ENCODE measurements at regions not wholly inside any gene's neighbourhood (a gene's known extent, or its start where the extent isn't known, plus 50 kb on each side); places are given as distances from the start of the nearest gene placed in this dataset.
"Not testable (repeated sequence)": the region's sequence is repeated elsewhere in the genome, so short reads cannot be mapped to it uniquely, and the experiment has no call there.

DNA sequence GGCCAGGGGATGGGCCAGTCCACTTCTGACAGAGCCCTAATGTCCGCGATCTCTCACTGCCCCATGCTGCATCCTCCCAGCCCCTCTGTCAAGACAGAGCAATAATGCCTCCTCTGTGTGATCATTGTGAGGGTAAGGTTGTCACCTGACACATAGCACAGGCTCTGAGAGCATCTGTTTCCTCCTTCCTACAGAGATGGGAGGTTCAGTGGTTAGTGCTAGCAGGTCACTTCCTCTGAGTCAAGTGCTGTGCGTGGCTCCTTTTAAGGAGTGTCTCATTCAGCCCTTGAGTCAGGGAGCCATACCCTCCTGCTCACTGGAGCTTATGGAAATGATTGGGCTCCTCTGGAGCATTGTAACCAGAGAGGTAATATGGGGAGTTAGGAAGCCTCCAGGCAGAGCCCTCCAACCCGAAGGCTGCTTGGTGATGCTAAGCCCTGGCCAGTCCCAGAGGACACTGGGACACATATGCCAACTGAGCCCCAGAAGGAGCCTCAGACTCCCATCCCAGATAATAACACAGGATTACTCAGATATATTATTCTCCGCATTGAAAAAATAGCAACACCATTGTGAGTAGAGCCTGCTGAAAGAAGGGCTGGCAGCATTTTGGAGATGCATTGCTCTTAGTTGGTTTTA lies 189.0 kb downstream of the GALNT1 start:
- DNase-seq (ENCODE audit: low read depth), result no peak

DNA sequence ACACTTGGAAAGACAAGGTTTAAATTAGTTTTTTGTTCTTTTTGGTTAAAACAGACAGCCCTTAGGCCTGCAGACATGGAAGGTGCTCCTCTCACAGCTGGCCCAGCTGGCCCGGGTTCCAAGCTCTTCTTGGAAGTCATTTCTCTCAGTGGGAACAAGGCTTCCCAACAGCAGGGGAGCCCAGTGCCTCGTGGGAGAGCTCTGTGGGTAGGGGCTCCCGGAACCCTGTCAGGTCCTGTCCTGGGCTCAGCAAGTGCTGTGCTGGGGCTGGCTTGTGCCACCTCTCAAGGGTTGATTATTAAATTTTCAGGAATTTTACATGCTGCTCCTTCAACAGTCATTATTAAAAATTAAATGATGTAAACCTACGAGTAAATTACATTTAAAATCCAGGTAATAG lies 189.6 kb downstream of the GALNT1 start:
- DNase-seq (ENCODE audit: low read depth), result no peak

DNA sequence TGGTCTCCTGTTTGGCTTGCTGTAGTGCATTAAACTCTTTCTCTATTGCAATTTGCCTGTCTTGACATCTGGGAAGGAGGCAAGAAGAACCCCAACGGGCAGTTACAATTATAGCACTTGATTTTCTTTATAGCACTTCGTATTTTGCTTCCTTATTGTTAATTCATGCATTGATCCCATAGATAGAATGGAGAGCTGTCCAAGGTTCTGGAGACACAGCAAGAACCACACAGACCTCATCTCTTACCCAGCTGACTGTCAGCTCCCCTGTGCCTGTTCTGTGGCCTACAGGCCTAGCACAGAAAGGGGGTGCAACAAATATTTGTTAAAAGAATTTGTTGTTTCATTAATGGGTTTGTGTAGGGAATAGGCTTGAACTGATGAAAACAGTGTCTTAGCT lies 194.3 kb downstream of the GALNT1 start:
- DNase-seq (ENCODE audit: low read depth), result peak; percentile 15

DNA sequence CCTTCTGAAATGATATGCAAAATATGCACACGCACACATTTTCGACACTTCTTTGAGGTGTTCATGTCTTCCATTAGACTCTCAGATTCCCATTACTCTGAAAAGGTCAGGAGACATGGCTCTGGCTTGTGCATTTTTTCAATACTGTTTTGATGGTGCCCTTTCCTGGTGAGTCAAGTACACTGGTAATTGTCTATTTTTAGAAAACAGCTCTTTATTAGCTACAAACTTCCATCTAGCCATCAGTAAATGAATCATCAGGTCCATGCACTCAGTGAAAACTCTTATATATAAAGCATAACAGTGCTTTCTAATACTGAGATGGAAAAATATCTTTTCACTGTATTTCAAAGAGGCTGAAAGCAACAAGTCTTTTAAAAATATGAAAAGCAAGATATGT lies 194.9 kb downstream of the GALNT1 start:
- DNase-seq (ENCODE audit: low read depth), result no peak

DNA sequence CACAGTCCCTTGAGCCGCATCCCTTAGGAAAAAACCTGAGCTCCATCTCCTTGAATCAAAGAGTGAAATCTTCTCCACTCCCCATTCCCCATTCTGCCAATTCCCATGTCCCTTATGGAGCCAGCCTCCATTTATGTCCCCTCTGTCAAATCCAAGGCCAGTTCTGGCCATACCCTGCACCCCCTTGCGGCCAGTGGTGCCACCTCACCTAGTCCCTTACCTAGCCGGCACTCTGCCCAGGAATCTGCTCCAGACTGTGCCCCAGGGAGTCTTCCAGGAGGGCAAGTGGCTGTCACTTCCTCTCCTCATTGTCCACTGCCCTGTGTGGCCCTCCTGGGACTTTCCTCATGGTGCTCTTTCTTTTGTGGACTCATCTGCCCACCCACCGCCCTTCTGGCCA lies 195.4 kb upstream of the RMP24 start:
- DNase-seq (ENCODE audit: low read depth), result no peak

DNA sequence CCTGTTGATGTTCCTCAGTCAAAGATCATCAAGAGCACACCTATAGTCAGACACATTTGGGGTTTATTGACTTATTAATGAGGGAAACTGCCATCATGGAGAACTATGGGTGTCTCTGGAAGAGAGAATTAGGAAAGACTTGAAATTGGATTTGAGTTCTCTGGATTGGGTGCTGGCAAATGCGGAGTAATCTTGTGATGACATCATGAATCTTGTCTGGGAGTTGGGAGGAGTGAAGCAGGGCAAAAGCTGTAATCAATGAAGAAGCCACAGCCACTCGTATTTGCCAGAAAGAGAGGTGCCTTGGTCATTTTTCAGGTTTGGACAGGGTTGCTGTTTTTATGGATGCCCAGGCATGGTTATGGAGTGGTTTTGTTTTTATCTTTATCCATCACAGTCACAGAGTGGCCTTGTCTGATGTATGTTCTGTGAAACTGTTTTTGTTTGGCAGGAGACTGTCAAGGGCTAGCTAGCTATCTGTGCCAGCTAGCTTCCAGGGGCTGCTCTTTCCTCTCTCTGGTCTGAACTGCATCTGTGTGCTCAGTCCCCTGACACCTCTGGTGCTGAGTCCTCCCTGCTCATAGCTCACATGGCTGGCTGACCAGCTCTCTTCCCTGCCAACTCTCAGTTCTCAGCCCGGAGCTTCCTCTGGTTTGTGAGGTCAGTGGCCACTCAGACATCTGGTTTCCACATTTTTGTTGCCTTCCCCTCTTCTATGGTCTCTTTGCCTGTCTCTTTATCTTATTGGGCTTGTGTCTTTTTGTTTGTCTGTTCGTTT lies 193.4 kb upstream of the RMP24 start:
- no peak for DNase-seq (ENCODE audit: low read depth)

DNA sequence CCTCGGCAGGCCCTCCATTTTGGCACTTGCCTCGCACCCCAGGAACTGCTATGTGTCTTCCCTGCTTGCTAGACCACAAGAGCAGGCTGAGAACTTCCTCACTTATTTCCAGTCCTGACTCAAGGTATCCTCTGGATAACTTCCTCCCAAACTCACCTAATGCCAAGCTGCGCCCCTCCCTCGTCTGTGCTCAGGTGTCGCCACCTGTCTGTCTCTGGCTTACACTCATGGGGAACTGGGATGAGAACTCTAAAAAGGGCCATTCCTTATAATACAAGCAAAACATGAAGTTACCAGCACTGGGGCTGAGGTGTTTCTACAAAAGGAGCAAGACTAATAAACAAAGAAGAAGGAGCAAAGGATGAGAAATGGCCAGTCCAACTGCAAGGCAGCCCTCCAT lies 191.5 kb upstream of the RMP24 start:
- no peak for DNase-seq (ENCODE audit: low read depth)

DNA sequence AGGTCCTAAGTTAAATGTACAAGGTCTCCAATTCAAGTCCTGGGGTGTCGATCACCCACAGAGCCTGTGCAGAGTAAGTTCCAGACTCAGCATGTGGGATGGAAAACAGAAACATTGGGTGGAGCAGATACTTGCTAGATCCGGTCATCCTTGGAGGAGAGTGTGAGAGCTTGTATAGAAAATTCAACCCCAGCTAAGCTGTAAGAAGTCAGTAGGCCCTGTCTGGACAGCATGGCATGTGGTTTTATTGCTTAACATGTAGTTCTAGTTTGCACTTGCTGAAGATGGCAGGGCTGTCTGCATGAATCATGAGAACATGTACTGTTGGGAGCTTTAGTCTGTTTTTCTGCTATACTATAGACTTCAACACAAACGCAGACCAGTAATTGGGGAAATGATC lies 189.6 kb upstream of the RMP24 start:
- DNase-seq (ENCODE audit: low read depth), result no peak

DNA sequence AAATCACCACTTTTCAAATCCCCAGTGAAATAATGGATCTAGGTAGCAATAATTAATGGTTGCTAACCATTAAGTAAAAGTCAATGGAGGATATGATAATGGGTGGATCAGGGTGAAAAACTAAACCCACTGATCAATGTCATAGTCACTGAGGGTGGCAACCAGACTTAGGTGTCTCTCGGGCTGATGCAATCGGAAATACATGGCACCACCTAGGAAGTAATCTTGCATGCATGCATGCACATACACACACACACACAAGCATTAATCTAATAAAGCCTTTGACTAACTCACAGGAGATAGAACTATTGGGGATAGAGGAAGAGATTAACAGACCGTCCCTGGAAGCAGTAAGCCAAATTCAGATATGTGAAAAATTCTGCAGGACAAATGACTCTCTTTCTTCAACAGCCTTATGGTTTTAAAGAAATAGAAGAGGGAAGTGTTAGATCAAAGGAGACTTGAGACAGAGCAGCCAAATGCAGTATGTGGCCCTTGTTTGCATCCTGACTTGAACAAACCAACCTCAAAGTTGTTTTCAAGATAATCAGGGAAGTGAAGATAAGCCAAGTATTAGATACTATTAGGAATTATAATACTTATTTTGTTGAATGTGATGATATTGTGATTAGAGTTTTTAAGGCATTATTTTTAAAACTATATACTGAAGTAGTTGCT lies 186.0 kb upstream of the RMP24 start:
- no peak for DNase-seq (ENCODE audit: low read depth)

DNA sequence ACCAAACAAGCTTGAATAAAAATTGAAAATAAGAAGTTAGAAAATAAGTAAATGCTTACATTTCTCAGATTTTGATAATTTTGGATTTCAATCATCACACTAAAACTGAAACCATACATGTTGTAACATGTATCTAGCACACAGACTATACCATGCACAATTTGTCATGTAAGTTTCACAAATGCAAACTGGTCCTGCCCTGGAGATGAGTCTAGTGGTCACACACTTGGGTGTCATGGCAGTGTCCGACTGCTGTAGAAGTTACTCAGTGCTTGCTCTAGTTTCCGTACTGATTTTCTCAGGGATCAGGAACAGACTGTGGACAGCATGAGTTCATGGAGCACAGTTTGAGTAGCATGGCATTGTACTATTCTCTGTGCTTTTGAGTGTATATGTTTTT lies 182.9 kb upstream of the RMP24 start:
- no peak for DNase-seq (ENCODE audit: low read depth)

DNA sequence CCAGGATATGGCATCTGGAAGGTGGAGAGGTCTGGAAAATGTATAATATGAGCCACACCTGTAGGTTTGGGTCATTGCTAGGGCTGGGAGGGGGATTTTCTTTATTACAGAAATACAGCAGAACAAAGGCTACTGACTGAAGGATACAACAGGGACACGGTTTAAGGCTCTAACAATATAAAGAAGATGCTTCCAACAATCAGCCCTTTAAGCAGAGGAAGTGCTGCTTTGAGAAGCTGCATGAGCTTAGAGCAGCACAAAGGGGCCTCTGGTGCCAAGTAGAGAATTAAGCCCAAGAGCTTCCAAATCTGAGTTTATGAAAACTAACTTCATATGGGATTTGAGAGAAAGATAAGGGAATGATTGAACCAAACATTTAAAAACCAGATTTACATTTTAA lies 174.5 kb upstream of the RMP24 start:
- no peak for DNase-seq (ENCODE audit: low read depth)

DNA sequence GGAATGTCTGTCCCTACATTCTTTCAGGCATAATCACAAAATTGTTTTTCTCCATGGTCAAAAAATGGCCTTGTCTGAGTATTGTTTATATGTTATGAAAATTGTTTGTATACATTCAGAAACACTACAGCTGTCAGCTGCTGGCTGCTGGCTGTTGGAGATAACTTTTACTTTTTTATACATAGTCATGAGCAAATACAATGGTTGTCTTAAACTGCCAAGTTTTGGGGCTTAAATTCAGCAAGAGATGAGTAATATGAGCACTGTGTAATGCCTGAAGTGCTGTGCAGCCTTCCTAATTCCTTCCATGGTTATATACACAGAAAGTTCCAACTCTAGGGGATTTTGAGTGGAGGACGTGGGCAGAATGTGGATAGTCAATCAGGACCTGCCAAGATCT lies 168.9 kb upstream of the RMP24 start:
- DNase-seq (ENCODE audit: low read depth), result peak; percentile 9

DNA sequence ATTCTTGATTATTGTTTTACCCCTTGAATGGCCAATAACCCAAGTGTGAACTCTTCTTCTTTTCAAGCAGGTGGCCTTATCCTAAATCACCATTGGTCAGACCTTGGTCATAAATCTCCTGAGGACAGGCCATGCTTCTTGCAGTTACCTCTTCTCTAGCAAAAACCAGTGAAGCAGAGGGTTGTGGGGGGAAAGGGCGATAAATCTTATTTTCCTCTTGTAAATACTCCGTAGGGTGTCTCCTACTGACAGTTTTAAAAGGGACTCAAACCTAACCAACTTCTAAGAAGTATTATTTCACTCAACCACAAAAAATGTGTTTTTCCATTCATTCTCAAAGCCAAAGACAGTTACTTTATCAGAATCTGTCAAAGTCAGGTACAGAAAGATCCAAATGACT lies 168.1 kb upstream of the RMP24 start:
- DNase-seq (ENCODE audit: low read depth), result no peak

DNA sequence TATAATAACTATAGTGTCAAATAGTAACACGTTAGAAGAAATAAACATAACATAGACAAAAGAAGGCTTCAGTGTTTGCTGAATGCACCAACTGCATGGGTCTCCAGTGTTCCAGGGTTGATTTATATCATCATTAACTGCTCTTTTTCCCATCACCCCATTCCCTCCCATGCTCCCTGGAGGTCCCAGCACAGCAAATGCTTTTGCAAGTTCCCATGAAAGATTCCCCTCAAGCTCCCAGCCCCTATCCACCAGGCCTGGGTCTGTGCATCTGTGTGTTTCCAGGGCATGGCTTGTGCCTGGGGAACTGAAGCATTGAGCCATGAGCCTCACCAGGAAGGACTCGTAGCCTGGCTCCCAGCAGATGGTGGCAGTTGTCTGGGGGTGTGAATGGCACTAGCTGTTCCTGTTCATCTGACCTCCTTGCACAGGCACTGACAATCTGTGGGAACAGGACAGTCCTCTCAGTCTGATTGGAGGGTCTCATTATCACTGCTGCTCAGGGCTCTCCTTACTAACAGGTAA lies 164.6 kb upstream of the RMP24 start:
- DNase-seq (ENCODE audit: low read depth), result no peak

DNA sequence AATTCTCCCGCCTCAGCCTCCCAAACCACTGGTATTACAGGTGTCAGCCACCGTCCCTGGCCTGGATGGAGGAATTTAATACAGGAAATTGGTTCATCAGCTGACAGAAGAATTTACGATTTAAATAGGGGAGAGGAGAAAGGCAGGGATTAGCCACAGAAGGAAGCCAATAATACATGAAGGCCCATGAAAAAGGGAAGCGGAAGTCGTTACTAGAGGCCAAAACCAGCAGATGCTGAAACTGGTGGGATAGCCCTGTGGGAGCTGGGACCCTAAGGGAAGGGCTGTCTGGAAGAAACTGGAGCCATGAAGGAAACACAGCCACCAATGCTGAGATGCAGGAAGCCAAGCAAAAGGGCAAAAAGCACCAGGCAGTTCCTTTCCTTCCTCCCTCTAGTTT lies 163.7 kb upstream of the RMP24 start:
- no peak for DNase-seq (ENCODE audit: low read depth)

DNA sequence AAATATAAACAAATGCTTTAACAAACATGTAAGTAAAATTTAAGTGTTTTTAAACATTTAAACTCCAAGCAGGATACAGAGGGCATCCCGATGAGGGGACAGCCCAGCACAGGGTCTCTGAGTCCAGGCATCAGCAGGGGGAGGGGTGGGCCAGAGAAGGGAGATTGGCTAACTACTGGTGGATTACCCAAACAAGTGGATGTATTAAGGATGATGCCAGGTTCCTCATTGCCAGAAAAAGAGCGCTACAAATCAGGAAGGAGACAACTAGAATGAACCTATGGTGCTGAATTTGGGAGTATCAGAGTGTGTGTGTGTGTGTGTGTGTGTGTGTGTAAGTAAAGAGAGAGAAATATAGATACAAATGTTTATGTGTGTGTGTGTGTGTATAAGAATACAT lies 162.0 kb upstream of the RMP24 start:
- DNase-seq (ENCODE audit: low read depth), result no peak

DNA sequence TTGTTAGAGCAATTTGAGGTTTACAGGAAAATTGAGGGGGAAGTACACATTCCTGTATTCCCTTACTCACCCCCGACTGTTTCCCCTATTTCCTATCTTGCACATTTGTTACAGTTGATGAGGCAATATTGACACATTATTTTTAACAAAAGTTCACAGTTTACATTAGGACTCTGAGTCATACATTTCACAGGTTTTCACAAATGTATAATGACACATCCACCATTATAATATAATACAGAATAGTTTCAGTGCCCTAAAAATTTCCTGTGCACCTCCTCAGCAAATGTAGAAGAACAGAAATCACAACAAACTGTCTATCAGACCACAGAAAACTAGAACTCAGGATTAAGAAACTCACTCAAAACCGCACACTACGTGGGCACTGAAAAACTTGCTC lies 160.6 kb upstream of the RMP24 start:
- DNase-seq (ENCODE audit: low read depth), result peak; percentile 6

DNA sequence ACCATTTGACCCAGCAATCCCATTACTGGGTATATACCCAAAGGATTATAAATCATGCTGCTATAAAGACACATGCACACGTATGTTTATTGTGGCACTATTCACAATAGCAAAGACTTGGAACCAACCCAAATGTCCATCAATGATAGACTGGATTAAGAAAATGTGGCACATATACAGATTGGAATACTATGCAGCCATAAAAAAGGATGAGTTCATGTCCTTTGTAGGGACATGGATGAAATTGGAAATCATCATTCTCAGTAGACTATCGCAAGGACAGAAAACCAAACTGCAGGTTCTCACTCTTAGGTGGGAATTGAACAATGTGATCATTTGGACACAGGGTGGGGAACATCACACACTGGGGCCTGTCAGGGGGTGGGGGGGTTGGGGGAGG lies 157.5 kb upstream of the RMP24 start:
- DNase-seq (ENCODE audit: low read depth), result not testable (repeated sequence)

DNA sequence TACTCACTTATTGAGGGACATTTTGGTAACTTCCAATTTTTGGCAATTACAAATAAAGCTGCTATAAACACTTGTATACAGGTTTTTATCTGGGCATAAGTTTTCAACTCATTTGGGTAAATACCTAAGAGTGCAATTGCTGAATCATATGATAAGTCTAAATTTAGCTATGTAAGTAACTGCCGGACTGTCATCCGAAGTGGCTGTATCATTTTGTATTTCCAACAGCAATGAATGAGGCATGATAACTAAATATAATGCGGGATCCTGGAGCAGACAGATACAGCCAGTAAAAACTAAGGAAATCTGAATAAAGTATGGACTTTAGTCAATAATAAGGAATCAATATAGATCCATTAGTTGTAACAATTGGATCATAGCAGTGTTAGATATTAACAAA lies 156.5 kb upstream of the RMP24 start:
- DNase-seq (ENCODE audit: low read depth), result no peak

DNA sequence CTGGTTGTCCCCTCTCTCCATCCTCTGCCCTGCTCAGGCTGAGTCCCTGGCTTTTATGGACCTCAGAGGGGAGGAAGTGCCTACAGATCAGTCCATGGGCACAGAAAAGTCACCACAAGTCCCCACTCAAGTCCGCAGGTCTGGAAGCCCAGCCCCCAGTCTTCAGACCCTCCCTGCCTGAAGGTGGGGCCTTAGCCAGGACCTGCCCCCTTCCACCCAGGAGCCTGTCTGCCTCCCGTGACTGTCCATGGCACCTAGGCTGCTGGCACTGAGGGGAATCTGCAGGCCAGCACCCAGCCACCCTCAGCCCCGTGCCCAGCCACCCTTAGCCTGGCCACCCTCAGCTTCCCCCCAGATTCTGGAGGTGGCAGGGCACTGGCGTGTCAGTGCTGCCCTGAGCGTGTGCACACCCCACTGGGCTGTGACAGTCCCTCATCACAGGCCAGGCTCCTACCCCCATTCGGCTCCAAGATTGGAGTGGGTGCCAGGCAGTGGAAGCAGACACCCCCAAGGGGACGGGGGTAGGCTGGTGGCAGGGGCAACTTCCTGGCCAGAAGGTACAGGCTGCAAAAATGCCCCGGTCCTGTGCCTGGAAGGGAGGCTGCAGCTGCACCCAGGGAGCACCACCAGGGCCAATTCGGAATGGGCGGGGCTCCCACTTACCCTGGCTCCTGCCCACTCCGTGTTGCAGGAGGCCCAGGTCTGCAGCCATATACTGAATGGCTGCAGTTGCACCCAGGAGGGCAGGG lies 154.7 kb upstream of the RMP24 start:
- no peak for DNase-seq (ENCODE audit: low read depth)

DNA sequence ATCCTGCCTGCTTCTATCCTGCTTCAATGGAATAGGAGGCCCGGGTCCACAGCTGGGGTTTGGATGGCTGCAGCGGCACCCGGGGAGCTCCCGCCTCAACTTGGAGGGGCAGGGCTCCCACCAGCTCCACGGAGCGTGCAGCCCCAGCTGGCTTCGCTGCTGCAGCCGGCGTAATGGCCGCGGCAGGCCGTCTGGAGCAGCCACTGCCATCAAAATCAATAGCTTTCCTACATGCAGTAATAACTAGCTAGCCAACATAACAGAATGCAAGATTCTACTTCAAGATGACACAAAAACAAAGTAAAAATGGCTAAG lies 154.2 kb upstream of the RMP24 start:
- DNase-seq (ENCODE audit: low read depth), result no peak

DNA sequence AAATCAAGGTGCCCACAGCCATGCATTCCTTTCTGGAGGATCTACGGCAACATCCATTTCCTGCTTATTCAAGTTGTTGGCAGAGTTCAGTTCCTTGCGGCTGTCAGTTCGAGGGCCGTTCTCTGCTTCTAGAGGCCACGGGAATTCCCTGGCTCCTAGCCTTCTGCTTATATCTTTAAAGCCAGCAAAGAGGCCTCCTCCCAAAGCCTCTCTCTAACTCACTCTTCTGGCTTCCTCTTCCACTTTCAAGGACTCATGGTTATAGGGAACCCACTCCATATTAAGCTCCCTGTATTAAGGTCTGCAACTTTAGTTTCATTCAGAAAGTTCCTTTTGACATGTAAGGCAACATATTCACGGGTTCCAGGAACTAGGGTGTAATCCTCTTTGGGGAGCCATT lies 150.1 kb upstream of the RMP24 start:
- no peak for DNase-seq (ENCODE audit: low read depth)

DNA sequence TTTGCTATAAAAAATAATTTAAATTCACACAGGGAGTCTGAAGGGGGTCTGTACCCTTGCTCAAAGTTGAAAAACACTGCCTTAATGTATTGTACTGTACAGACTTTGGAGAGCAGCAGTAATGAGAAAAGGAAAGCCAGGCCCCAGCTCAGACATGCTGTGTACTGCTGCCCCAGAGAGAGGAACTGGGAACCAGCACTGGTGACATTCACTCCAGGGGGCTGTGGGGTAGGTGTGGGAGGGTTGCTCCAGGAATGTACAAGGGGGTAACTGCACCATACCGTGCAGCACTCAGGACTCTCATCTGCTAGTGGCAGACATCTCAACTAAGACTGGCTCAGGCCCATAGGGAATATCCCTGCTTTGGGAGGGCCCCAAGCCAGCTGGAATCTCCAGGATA lies 146.0 kb upstream of the RMP24 start:
- no peak for DNase-seq (ENCODE audit: low read depth)
